GM12878 (cell line): ENCODE measurements at regions not wholly inside any gene's neighbourhood (a gene's known extent, or its start where the extent isn't known, plus 50 kb on each side); places are given as distances from the start of the nearest gene placed in this dataset.

Experiments used
- ATAC-seq: fragments of 200-7000 bp; cut with Tn5 transposase; 3 replicates; pipeline ENCODE4 v1.9.1; 2020; ENCODE audit warnings: mild to moderate bottlenecking, moderate library complexity
- BruUV-seq: library from RNA; stranded (reverse); fragments of 400-500 nt; replicated peaks from 2 replicates; lab custom pipeline; 2021; lab: Mats Ljungman, UMichigan
- CTCF ChIA-PET: fragments of 300-600 bp; sonication (Branson Sonifier 250); formaldehyde crosslinking; extraction: SDS; loops from one replicate; lab custom pipeline; 2021; ENCODE audit warnings: inconsistent platforms; lab: Yijun Ruan, JAX
- POLR2A ChIA-PET: fragments of 350-600 bp; formaldehyde crosslinking; extraction: SDS; loops from one replicate; lab custom pipeline; 2021; ENCODE audit warnings: inconsistent platforms; lab: Charles Lee
- RAD21 ChIA-PET: fragments of 300-600 bp; sonication (Branson Sonifier 250); formaldehyde crosslinking; loops from one replicate; lab custom pipeline; 2023; ENCODE audit warnings: antibody characterized with exemption; ENCODE audit not compliant: unreplicated experiment; lab: Charles Lee
- SMC1A ChIA-PET: fragments of 300-600 bp; sonication (Branson Sonifier 250); formaldehyde crosslinking; loops from one replicate; lab custom pipeline; 2023; ENCODE audit not compliant: unreplicated experiment, uncharacterized antibody; lab: Charles Lee
- DNase-seq: peaks from one replicate; pipeline ENCODE4 v3.0.0-alpha.2; 2011; ENCODE audit warnings: low read depth, low spot score
- FAIRE-seq: peaks from 3 replicates; lab custom pipeline; 2011; peaks lifted over from hg19 to GRCh38; lab: Jason Lieb, UNC
- H2AFZ ChIP-seq: 2 replicates; pipeline ENCODE4 v1.6.0; 2011; ENCODE audit warnings: low read depth, low read length, control low read depth; ENCODE audit not compliant: control insufficient read depth
- H3K27ac ChIP-seq: 2 replicates; pipeline ENCODE4 v1.5.1; 2011; ENCODE audit warnings: control low read depth; ENCODE audit not compliant: control insufficient read depth, insufficient read depth
- H3K27me3 ChIP-seq, 2 experiments: replicated peaks in 1 of 2; 2 replicates each; pipeline versions ENCODE4 v1.6.0 to v1.6.1; 2011; ENCODE audit warnings: low read length in 1 of 2; ENCODE audit not compliant: control insufficient read depth in 2 of 2, insufficient read depth in 2 of 2
- H3K36me3 ChIP-seq, 2 experiments: 2 replicates each; pipeline ENCODE4 v1.5.1; 2011; ENCODE audit warnings: low read length in 1 of 2; ENCODE audit not compliant: control insufficient read depth in 2 of 2, insufficient read depth in 2 of 2
- H3K4me1 ChIP-seq: 2 replicates; pipeline ENCODE4 v1.6.1; 2011; ENCODE audit warnings: mild to moderate bottlenecking, low read length, moderate library complexity, mixed read lengths; ENCODE audit not compliant: control insufficient read depth, insufficient read depth
- H3K4me2 ChIP-seq: 2 replicates; pipeline ENCODE4 v1.6.0; 2011; ENCODE audit warnings: control low read depth; ENCODE audit not compliant: control insufficient read depth, insufficient read depth
- H3K4me3 ChIP-seq: fragments of 200-600 bp; sonication (generic); 2 replicates; pipeline ENCODE4 v1.5.1; 2016
- H3K79me2 ChIP-seq: 2 replicates; pipeline ENCODE4 v1.6.0; 2011; ENCODE audit warnings: low read length; ENCODE audit not compliant: control insufficient read depth, insufficient read depth
- H3K9ac ChIP-seq: 2 replicates; pipeline ENCODE4 v1.8.0; 2011; ENCODE audit warnings: low read length, control low read depth, mixed read lengths; ENCODE audit not compliant: control insufficient read depth, insufficient read depth
- H3K9me3 ChIP-seq: replicated peaks from 3 replicates; pipeline ENCODE4 v1.5.1; 2011; ENCODE audit warnings: mild to moderate bottlenecking, low read length; ENCODE audit not compliant: control insufficient read depth, insufficient read depth
- H4K20me1 ChIP-seq: 2 replicates; pipeline ENCODE4 v1.6.0; 2011; ENCODE audit not compliant: control insufficient read depth, insufficient read depth
- MXI1 ChIP-seq: fragments of 150-350 bp; IDR thresholded peaks from 2 replicates; pipeline ENCODE4 v1.6.1; 2011; ENCODE audit warnings: low read depth, mild to moderate bottlenecking, inconsistent platforms, low read length, improper control_type of control experiment
- TCF12 ChIP-seq: IDR thresholded peaks from 2 replicates; pipeline ENCODE4 v1.6.1; 2011; ENCODE audit warnings: low read depth, mild to moderate bottlenecking, low read length
- TCF7 ChIP-seq: IDR thresholded peaks from 2 replicates; pipeline ENCODE4 v1.6.1; 2014; ENCODE audit warnings: antibody characterized with exemption, borderline replicate concordance
- WGBS: methylation state at CpG from one replicate; pipeline ENCODE4 v1.1.6; 2016; ENCODE audit warnings: low lambda C conversion rate; ENCODE audit not compliant: insufficient replicate concordance, insufficient coverage; ENCODE audit errors: missing lambda C conversion rate; 5-methylcytosine and 5-hydroxymethylcytosine counted together
- in situ Hi-C: fragments of 300-500 bp; cut with MboI; formaldehyde crosslinking; loops from 9 replicates; pipeline ENCODE4 v1.14.3; 2018; ENCODE audit warnings: mixed read lengths
- intact Hi-C: fragments of 100-400 bp; cut with micrococcal nuclease; formaldehyde crosslinking; loops from one replicate; pipeline ENCODE4 v1.14.2; 2022; ENCODE audit not compliant: unreplicated experiment
- TF ChIP-seq, protein P1 (sequence below): fragments of 450-650 bp; conservative IDR thresholded peaks from 2 replicates; pipeline ENCODE4 v1.6.1; 2017; ENCODE audit warnings: mild to moderate bottlenecking, moderate library complexity

DNA sequence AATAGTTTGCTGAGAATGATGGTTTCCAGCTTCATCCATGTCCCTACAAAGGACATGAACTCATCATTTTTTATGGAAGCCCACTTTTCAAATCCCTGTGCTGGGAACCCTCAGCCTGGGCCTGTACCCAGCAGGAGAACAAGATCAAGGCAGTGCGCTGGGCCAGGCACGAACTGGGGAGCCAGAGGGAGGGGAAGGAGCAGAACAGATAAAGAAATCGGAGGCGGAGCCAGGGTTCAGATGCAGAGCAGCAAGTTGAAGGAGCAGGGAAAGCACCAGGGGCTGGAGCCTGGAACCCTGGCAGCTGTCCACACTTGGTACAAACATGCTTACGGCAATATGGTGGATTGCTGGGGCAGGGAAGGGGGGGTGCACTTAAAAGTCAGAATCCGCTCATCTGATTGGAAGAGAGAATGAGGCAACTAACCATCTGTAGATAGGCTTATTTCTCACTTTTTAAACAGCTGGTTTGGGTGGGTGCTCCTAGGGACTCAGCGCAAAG is 107.5 kb downstream of the NOG start:
- intact Hi-C loops (no loop called here), in situ Hi-C loops (no loop called here)
- Histone ChIP-seq H3K9ac (no peak overlapping the region), H2AFZ (no peak overlapping the region), H4K20me1 (no peaks in the 10 kb centered on the region), H3K4me1 (no peaks in the 10 kb centered on the region), H3K9me3 (no peaks in the 10 kb centered on the region), H3K36me3 (no peaks in the 10 kb centered on the region), H3K4me3 (no peak overlapping the region), H3K27me3 (peaks cover 0 to 2% of the 10 kb centered on the region in 2 experiments; a peak in 2 of 4 replicates), H3K27ac (no peak overlapping the region), H3K79me2 (no peaks in the 10 kb centered on the region), H3K4me2 (no peak overlapping the region)
- TF ChIP-seq TCF7 (no peak), MXI1 (no peak), TCF12 (no peak)
- TF ChIP-seq, protein P1, sequence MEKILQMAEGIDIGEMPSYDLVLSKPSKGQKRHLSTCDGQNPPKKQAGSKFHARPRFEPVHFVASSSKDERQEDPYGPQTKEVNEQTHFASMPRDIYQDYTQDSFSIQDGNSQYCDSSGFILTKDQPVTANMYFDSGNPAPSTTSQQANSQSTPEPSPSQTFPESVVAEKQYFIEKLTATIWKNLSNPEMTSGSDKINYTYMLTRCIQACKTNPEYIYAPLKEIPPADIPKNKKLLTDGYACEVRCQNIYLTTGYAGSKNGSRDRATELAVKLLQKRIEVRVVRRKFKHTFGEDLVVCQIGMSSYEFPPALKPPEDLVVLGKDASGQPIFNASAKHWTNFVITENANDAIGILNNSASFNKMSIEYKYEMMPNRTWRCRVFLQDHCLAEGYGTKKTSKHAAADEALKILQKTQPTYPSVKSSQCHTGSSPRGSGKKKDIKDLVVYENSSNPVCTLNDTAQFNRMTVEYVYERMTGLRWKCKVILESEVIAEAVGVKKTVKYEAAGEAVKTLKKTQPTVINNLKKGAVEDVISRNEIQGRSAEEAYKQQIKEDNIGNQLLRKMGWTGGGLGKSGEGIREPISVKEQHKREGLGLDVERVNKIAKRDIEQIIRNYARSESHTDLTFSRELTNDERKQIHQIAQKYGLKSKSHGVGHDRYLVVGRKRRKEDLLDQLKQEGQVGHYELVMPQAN, result no peak
- FAIRE-seq (no peak), ATAC-seq (no peak), DNase-seq (no peak)
- ChIA-PET RAD21 (no interaction called here), POLR2A (no interaction called here), SMC1A (no interaction called here), CTCF (no interaction called here)
- BruUV-seq, result no TSS peak
- WGBS, result 70% methylated on average over 7 of the region's 7 CpGs
